ENCODE measurements at regions not wholly inside any gene's neighbourhood (a gene's known extent, or its start where the extent isn't known, plus 50 kb on each side); places are given as distances from the start of the nearest gene placed in this dataset.

DNA sequence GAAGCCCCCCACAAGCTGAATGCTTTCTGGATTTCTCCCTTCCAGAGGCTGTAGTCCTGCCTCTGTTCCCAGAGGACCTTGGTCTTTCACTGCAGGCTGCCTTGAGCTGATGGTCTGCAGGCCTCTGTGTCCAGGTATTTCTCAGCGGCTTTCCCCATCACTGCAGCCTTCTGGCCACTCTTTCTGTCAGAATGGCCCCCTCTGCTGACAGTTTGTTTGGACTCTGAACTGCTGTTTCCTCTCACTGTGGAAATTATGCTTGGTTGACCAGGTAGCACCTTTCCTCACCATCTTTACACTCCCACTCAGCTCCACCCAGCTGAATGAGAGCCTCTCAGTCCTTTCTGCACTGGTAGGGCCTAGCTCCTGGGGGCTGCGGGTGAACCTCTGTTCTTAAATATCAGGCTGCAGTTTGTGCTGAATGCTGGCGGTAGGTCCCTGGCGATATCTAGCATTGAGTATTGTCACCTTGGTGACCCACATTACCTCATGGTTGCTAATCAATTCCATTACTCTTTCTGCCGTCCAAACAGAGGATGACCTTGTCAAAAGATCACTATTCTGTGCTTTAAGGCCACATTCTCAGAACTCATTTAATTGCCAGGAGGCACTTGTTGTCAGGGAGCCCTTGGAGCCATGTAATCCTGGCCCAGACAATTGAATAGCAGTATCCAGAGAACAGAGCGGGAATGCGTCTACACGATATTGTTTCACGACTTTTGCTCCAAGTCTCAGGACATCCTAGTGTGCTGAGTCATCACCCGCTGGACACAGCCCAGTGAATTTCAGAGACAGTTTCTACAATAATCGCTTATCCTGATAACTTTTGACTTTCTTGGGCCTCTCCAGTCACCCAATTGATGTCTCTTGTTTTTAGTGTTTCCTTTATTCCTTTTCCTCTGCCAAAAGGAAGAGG lies 230.2 kb downstream of the TENT4A start:
- DNase-seq (ENCODE audit: low spot score) = no peak
- TF ChIP-seq, protein P1, sequence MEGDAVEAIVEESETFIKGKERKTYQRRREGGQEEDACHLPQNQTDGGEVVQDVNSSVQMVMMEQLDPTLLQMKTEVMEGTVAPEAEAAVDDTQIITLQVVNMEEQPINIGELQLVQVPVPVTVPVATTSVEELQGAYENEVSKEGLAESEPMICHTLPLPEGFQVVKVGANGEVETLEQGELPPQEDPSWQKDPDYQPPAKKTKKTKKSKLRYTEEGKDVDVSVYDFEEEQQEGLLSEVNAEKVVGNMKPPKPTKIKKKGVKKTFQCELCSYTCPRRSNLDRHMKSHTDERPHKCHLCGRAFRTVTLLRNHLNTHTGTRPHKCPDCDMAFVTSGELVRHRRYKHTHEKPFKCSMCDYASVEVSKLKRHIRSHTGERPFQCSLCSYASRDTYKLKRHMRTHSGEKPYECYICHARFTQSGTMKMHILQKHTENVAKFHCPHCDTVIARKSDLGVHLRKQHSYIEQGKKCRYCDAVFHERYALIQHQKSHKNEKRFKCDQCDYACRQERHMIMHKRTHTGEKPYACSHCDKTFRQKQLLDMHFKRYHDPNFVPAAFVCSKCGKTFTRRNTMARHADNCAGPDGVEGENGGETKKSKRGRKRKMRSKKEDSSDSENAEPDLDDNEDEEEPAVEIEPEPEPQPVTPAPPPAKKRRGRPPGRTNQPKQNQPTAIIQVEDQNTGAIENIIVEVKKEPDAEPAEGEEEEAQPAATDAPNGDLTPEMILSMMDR (IDR thresholded peaks at IDR 0.05; ENCODE audit: extremely low read depth, insufficient read depth, missing control alignments) = no peak
- in situ Hi-C loops (cut with MboI; ENCODE audit: low pct_unique_long_range_greater_than_20kb, low sequenced_read_pairs, unreplicated experiment) = no loop called here

DNA sequence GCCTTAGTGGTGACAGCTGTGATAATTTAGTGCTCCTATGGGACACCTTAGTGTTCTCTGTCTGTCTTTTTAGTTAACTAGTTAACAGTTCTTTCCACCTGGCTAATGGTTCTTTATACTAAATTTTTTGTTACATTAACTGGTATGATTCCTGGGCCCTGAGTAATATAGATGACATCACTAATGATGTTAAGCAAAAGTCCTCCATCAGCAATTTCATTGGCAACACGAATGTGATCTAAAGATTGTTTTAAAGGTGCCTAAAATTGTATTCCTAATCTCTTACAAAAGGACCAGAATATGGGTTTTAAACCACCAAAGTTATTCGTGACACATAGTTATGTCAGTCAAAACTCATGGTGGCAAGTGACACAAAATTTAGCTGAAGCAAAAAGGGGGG lies 235.3 kb downstream of the TENT4A start:
- TF ChIP-seq, protein P1 (IDR thresholded peaks at IDR 0.05; ENCODE audit: extremely low read depth, insufficient read depth, missing control alignments) = no peak
- in situ Hi-C loops (cut with MboI; ENCODE audit: low pct_unique_long_range_greater_than_20kb, low sequenced_read_pairs, unreplicated experiment) = no loop called here
- no peak for DNase-seq (ENCODE audit: low spot score)

DNA sequence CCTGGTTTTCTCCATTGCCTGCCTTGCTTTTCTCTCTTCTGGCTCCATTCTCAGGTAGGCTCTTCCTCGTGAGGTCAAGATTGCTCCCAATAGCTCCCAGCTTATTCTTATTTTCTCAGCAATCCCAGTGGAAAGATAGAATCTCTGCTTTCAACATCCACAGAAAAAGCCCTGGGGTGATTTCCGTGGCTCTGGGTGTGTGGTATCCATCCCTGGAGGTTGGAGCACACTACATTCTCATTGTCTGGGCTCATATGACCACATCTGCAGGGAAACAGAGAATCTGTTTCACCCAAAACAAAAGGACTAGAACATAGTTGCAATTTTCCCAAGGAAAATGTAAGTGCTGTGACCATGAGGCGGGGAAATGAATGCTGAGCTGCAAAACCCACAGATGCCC lies 236.0 kb downstream of the TENT4A start:
- TF ChIP-seq, protein P1 (IDR thresholded peaks at IDR 0.05; ENCODE audit: extremely low read depth, insufficient read depth, missing control alignments) = no peak
- in situ Hi-C loops (cut with MboI; ENCODE audit: low pct_unique_long_range_greater_than_20kb, low sequenced_read_pairs, unreplicated experiment) = no loop called here
- no peak for DNase-seq (ENCODE audit: low spot score)

DNA sequence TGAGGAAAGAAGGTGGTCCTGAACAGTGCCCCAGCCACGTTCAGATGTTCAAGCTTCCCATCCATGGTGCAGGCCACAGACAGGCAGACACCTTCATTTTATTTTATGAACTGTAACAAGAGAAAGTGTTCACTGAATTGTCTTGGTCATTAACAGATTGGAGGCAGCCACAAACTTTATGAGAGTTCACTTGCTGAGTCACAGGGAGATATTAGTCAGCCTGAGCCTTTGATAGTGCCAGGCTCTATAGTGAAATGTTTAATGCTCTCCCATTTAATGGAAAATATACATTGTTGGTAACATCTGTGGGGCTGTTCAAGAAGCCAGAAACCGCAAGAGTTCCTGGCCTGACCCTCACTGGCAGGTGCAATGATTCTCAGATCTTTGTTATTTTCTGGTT lies 237.0 kb downstream of the TENT4A start:
- DNase-seq (ENCODE audit: low spot score) = no peak
- in situ Hi-C loops (cut with MboI; ENCODE audit: low pct_unique_long_range_greater_than_20kb, low sequenced_read_pairs, unreplicated experiment) = no loop called here
- TF ChIP-seq, protein P1 (IDR thresholded peaks at IDR 0.05; ENCODE audit: extremely low read depth, insufficient read depth, missing control alignments) = no peak

DNA sequence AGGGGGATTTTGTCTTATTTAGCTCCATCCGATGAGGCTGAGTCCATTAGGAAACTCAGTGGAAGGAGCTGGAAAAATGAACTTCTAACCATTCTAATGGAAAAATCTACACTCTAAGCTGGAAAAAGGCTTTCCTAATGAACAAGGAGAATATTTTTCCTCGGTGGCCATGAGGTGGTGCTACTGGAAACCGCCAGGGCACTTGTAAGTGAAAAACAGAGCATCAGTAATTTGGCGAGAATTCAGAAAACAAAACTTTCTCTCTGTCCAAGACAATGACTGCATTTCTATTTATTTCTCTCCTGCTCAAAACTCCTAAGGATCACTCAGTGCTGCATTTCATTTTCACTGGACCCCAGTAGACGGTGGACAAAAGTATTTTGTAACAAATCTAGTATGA lies 237.6 kb downstream of the TENT4A start:
- DNase-seq (ENCODE audit: low spot score) = no peak
- TF ChIP-seq, protein P1 (IDR thresholded peaks at IDR 0.05; ENCODE audit: extremely low read depth, insufficient read depth, missing control alignments) = no peak
- in situ Hi-C loops (cut with MboI; ENCODE audit: low pct_unique_long_range_greater_than_20kb, low sequenced_read_pairs, unreplicated experiment) = no loop called here

DNA sequence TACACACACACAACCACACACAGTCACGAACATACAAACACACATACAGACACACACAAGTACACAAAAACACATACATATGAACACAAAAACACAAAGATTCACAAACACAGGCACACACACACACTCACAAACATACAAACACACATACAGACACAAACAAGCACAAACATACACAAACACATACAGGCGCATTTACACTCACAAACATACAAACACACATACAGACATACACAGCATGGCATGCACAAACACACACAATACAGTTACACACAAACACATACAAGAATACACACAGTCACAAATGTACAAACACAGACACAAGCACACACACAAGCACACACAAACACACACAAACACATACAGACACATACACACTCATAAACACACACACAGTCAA lies 247.9 kb downstream of the TENT4A start:
- TF ChIP-seq, protein P1 (IDR thresholded peaks at IDR 0.05; ENCODE audit: extremely low read depth, insufficient read depth, missing control alignments) = no peak
- in situ Hi-C loops (cut with MboI; ENCODE audit: low pct_unique_long_range_greater_than_20kb, low sequenced_read_pairs, unreplicated experiment) = no loop called here
- DNase-seq (ENCODE audit: low spot score) = no peak

All from GM13977 (cell line).